PC-9 (cell line): ENCODE measurements at regions not wholly inside any gene's neighbourhood (a gene's known extent, or its start where the extent isn't known, plus 50 kb on each side); places are given as distances from the start of the nearest gene placed in this dataset.

ENCODE experiments used
- BruUV-seq: library from RNA; stranded (reverse); fragments of 400-500 nt; replicated peaks from 2 replicates; lab custom pipeline; 2021; lab: Mats Ljungman, UMichigan
- CTCF ChIA-PET: fragments of 300-600 bp; sonication (Branson Sonifier 250); formaldehyde crosslinking; loops from one replicate; lab custom pipeline; 2022; ENCODE audit warnings: antibody characterized with exemption; lab: Charles Lee
- POLR2A ChIA-PET: fragments of 300-600 bp; sonication (Branson Sonifier 250); formaldehyde crosslinking; loops from one replicate; lab custom pipeline; 2022; ENCODE audit warnings: antibody characterized with exemption; ENCODE audit not compliant: unreplicated experiment; lab: Charles Lee
- DNase-seq, 2 experiments: peaks; one replicate each; pipeline versions ENCODE4 v3.0.0 to v3.0.0-alpha.2; 2015 to 2022; ENCODE audit warnings: mixed read lengths in 1 of 2
- H2AFZ ChIP-seq: fragments of 200-600 bp; sonication (generic); 2 replicates; pipeline ENCODE4 v1.8.1; 2017; ENCODE audit warnings: antibody characterized with exemption
- H3F3A ChIP-seq: fragments of 200-600 bp; sonication (generic); 2 replicates; pipeline ENCODE4 v1.8.1; 2017; ENCODE audit warnings: antibody characterized with exemption, mild to moderate bottlenecking, low read depth; ENCODE audit not compliant: insufficient read depth
- H3K27ac ChIP-seq: fragments of 200-600 bp; sonication (generic); 2 replicates; pipeline ENCODE4 v1.6.1; 2016; ENCODE audit warnings: mixed run types
- H3K27me3 ChIP-seq: fragments of 200-600 bp; sonication (generic); 2 replicates; pipeline ENCODE4 v1.6.1; 2016; ENCODE audit warnings: low read depth, mixed run types; ENCODE audit not compliant: insufficient read depth
- H3K36me3 ChIP-seq: fragments of 200-600 bp; sonication (generic); 2 replicates; pipeline ENCODE4 v1.6.1; 2016; ENCODE audit warnings: low read depth, mixed run types
- H3K4me1 ChIP-seq: fragments of 200-600 bp; sonication (generic); replicated peaks from 2 replicates; pipeline ENCODE4 v1.6.1; 2016; ENCODE audit warnings: mixed run types; ENCODE audit not compliant: insufficient read depth
- H3K4me2 ChIP-seq: fragments of 200-600 bp; sonication (generic); 2 replicates; pipeline ENCODE4 v1.6.1; 2017; ENCODE audit warnings: mixed run types
- H3K4me3 ChIP-seq: fragments of 200-600 bp; sonication (generic); 2 replicates; pipeline ENCODE4 v1.6.1; 2016; ENCODE audit warnings: mixed run types
- H3K79me2 ChIP-seq: fragments of 200-600 bp; sonication (generic); 2 replicates; pipeline ENCODE4 v1.6.1; 2017; ENCODE audit warnings: low read depth, mixed run types
- H3K9me2 ChIP-seq: fragments of 200-600 bp; sonication (generic); 2 replicates; pipeline ENCODE4 v1.8.1; 2017; ENCODE audit warnings: mild to moderate bottlenecking; ENCODE audit not compliant: insufficient read depth
- H3K9me3 ChIP-seq: fragments of 200-600 bp; sonication (generic); 2 replicates; pipeline ENCODE4 v1.8.1; 2016; ENCODE audit warnings: low read depth; ENCODE audit not compliant: insufficient read depth
- H4K20me1 ChIP-seq: fragments of 200-600 bp; sonication (generic); 2 replicates; pipeline ENCODE4 v1.8.1; 2017; ENCODE audit not compliant: insufficient read depth
- EZH2 ChIP-seq: fragments of 200-600 bp; sonication (generic); IDR thresholded peaks from 2 replicates; pipeline ENCODE4 v1.8.0; 2017; ENCODE audit warnings: antibody characterized with exemption, low read depth
- intact Hi-C: fragments of 100-400 bp; cut with micrococcal nuclease; formaldehyde crosslinking; loops from one replicate; pipeline ENCODE4 v1.10.0; 2022; ENCODE audit not compliant: unreplicated experiment
- TF ChIP-seq, protein P1 (sequence below): fragments of 200-600 bp; sonication (generic); conservative IDR thresholded peaks from 2 replicates; pipeline ENCODE4 v1.6.1; 2017; ENCODE audit warnings: mixed run types, antibody characterized with exemption, mild to moderate bottlenecking, moderate library complexity

DNA sequence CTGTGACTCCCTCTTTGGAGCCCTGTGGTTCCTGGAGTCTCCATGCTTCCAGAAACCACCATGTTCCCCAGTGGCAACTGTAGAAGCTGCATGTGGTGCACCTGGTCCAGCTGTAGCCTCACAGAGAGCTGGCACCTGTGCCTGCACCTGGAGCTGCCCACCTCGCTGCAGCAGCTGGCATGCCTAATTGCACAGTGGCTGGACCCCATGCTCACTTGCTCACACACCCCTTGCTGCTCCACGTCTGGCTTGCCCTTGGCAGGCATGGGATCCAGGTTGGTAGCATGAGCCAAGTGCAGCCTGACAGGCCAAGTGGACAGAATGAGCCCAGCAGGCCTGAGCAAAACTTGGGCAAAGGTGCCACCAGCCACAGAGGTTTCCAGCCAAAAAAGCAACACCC is 680.1 kb downstream of the MATN1 start:
- ChIA-PET POLR2A (no interaction called here), CTCF (no interaction called here)
- intact Hi-C loops, result no loop called here
- no peaks in the 10 kb centered on the region for H3K9me2 ChIP-seq
- H3K27me3 ChIP-seq, result no peaks in the 10 kb centered on the region
- no peak overlapping the region for H3K4me2 ChIP-seq
- H3F3A ChIP-seq, result no peaks in the 10 kb centered on the region
- H4K20me1 ChIP-seq, result no peaks in the 10 kb centered on the region
- H3K4me3 ChIP-seq, result no peak overlapping the region
- no peaks in the 10 kb centered on the region for H3K36me3 ChIP-seq
- BruUV-seq, result no TSS peak
- TF ChIP-seq, protein P1, sequence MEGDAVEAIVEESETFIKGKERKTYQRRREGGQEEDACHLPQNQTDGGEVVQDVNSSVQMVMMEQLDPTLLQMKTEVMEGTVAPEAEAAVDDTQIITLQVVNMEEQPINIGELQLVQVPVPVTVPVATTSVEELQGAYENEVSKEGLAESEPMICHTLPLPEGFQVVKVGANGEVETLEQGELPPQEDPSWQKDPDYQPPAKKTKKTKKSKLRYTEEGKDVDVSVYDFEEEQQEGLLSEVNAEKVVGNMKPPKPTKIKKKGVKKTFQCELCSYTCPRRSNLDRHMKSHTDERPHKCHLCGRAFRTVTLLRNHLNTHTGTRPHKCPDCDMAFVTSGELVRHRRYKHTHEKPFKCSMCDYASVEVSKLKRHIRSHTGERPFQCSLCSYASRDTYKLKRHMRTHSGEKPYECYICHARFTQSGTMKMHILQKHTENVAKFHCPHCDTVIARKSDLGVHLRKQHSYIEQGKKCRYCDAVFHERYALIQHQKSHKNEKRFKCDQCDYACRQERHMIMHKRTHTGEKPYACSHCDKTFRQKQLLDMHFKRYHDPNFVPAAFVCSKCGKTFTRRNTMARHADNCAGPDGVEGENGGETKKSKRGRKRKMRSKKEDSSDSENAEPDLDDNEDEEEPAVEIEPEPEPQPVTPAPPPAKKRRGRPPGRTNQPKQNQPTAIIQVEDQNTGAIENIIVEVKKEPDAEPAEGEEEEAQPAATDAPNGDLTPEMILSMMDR, result no peak
- no peak for TF ChIP-seq EZH2
- no peaks in the 10 kb centered on the region for H3K79me2 ChIP-seq
- no peak for DNase-seq
- H3K4me1 ChIP-seq, result 0 out of 2 replicates have a peak, but pooled peaks cover 5% of the 10 kb centered on the region
- H3K9me3 ChIP-seq, result no peaks in the 10 kb centered on the region
- no peak overlapping the region for H3K27ac ChIP-seq
- no peak overlapping the region for H2AFZ ChIP-seq

DNA sequence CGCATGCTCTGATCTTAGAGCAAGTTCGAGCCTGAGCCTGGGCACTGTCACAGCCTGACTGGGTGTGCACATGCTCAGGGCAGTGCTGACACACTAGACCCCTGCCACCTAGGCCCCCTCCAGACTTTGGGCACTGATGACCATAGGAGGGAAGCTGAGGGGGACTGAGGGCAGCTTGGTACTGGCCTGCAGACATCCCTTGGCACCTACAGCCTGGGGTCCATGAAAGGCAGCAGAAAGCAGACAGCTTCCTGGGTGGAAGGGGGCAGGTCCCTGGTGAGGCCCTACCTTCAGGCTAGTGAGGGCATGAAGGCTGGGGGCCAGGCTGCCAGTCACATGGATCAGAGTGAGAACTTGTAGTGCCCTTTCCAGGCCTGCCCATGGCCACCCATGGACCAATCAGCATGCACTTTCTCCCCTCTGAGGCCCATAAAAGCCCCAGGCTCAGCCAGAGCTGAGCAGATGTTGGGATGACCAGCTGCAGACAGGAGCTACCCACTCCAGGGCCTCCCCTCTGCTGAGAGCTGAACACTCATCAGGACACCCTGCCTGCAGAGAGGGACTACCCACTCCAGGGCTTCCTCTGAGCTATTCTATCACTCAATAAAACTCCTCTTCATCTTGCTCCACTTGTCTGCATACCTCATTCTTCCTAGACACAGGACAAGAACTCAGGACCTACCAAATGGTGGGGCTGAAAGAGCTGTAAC is 680.8 kb downstream of the MATN1 start:
- TF ChIP-seq, protein P1, result no peak
- TF ChIP-seq EZH2, result no peak
- no peaks in the 10 kb centered on the region for H3K36me3 ChIP-seq
- intact Hi-C loops, result no loop called here
- H3K4me2 ChIP-seq, result no peak overlapping the region
- no peaks in the 10 kb centered on the region for H3K9me2 ChIP-seq
- DNase-seq, result no peak
- H3K4me3 ChIP-seq, result no peak overlapping the region
- no peaks in the 10 kb centered on the region for H3K79me2 ChIP-seq
- CTCF ChIA-PET, result no interaction called here
- H4K20me1 ChIP-seq, result no peaks in the 10 kb centered on the region
- no peak overlapping the region for H2AFZ ChIP-seq
- H3K27me3 ChIP-seq, result no peaks in the 10 kb centered on the region
- H3K27ac ChIP-seq, result no peak overlapping the region
- H3F3A ChIP-seq, result no peaks in the 10 kb centered on the region
- H3K4me1 ChIP-seq, result 0 out of 2 replicates have a peak, but pooled peaks cover 5% of the 10 kb centered on the region
- BruUV-seq, result no TSS peak
- no peaks in the 10 kb centered on the region for H3K9me3 ChIP-seq
- POLR2A ChIA-PET, result no interaction called here

DNA sequence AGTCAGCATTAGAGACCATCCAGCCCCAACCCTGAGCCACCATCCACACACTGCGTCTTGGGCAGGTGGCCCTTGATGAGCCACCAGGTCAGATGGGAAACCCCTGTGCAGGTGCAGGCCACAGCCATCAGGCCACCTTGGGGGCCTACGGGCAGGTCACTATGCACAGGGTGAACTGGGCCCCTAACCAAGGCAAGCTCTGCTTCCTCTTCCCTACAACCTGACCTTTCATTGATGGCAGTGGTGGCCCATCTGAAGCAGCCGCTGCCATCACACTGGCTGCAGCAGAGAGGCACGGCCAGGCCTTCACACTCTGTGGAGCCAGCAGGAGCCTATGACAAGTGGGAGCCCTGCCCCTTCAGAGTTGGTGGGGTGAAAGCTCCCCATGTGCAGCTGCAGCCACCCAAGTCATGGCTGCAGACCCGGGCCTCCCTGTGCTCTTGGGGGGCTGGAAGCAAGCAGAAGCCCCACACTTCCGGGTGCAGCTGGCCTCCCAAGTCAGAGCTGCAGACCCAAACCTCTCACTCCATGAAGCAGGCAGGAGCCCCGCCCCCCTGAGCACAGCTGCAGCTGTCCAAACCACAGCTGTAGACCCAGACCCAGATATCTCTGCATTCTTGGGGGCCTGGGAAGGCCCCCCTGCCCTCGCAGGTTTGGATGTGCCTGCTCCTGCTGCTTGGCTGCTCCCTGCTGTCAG is 681.5 kb downstream of the MATN1 start:
- TF ChIP-seq, protein P1, result no peak
- no peak for TF ChIP-seq EZH2
- intact Hi-C loops, result no loop called here
- POLR2A ChIA-PET, result no interaction called here
- Histone ChIP-seq H3K79me2 (no peaks in the 10 kb centered on the region), H3K27me3 (no peaks in the 10 kb centered on the region), H3K9me3 (no peaks in the 10 kb centered on the region), H4K20me1 (no peaks in the 10 kb centered on the region), H3K4me2 (no peak overlapping the region), H3K27ac (no peak overlapping the region), H2AFZ (no peak overlapping the region), H3K4me3 (no peak overlapping the region), H3K4me1 (0 out of 2 replicates have a peak, but pooled peaks cover 5% of the 10 kb centered on the region), H3F3A (no peaks in the 10 kb centered on the region), H3K36me3 (no peaks in the 10 kb centered on the region), H3K9me2 (no peaks in the 10 kb centered on the region)
- BruUV-seq, result no TSS peak
- CTCF ChIA-PET, result no interaction called here
- DNase-seq, result no peak
